ENCODE measurements at regions not wholly inside any gene's neighbourhood (a gene's known extent, or its start where the extent isn't known, plus 50 kb on each side); places are given as distances from the start of the nearest gene placed in this dataset.
A peak's percentile ranks its signal among the peaks of the same experiment; 100 is the strongest.
"Not testable (repeated sequence)": the region's sequence is repeated elsewhere in the genome, so short reads cannot be mapped to it uniquely, and the experiment has no call there.

- Histone ChIP-seq H2AFZ (ENCODE audit: low read length) (no peak overlapping the region), H3F3A (ENCODE audit: insufficient read depth, low read length) (no peaks in the 10 kb centered on the region), H3K79me2 (ENCODE audit: insufficient read depth, low read length) (no peaks in the 10 kb centered on the region), H3K9ac (ENCODE audit: low read length) (no peak overlapping the region), H3K4me2 (ENCODE audit: low read length) (no peak overlapping the region), H3K27me3 (ENCODE audit: insufficient read depth, low read length) (no peaks in the 10 kb centered on the region), H3K4me3 (ENCODE audit: low read depth, low read length, poor library complexity, severe bottlenecking) (no peak overlapping the region), H3K27ac (ENCODE audit: low read depth, low read length, poor library complexity, severe bottlenecking) (no peak overlapping the region), H4K20me1 (ENCODE audit: insufficient read depth, low read length) (no peaks in the 10 kb centered on the region), H3K36me3 (ENCODE audit: insufficient read depth, low read length) (no peaks in the 10 kb centered on the region), H3K9me2 (ENCODE audit: low read depth, low read length) (no peaks in the 10 kb centered on the region), H3K9me3 (ENCODE audit: low read length) (no peaks in the 10 kb centered on the region), H3K4me1 (ENCODE audit: insufficient read depth, low read length, severe bottlenecking) (no peaks in the 10 kb centered on the region)
- no peak for TF ChIP-seq EZH2 (IDR thresholded peaks at IDR 0.05; ENCODE audit: borderline replicate concordance, low read length)
- no peak for TF ChIP-seq CTCF (IDR thresholded peaks at IDR 0.05; ENCODE audit: low read length)
Observed at GRCh38 chrX:140132937-140133336, 167.6 kb upstream of the CXorf66 start.

DNA sequence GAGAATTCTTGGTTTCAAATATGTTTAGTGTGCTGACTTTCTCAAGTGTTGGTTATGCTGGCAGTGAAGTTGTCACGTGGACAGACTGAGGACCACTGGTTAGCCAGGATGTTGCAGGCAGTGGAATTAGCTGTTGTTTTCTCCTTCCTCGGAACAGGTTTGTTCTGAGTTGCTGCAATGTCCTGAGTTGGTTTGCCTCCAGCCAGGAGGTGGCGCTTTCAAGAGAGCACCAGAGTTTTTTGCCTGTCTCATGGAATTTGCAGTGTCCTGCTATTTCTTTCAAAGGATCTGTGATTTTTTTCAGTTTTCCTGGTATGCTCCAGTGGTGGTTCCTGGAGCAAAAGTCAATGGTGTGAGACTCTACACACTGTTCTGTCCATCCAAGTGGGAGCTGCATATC is 158.1 kb upstream of the CXorf66 start:
- Histone ChIP-seq H2AFZ (ENCODE audit: low read length) (no peak overlapping the region), H3K4me3 (ENCODE audit: low read depth, low read length, poor library complexity, severe bottlenecking) (no peak overlapping the region), H3K9me2 (ENCODE audit: low read depth, low read length) (no peaks in the 10 kb centered on the region), H3K27me3 (ENCODE audit: insufficient read depth, low read length) (no peaks in the 10 kb centered on the region), H3K9ac (ENCODE audit: low read length) (no peak overlapping the region), H3F3A (ENCODE audit: insufficient read depth, low read length) (no peaks in the 10 kb centered on the region), H4K20me1 (ENCODE audit: insufficient read depth, low read length) (no peaks in the 10 kb centered on the region), H3K4me1 (ENCODE audit: insufficient read depth, low read length, severe bottlenecking) (no peaks in the 10 kb centered on the region), H3K79me2 (ENCODE audit: insufficient read depth, low read length) (no peaks in the 10 kb centered on the region), H3K4me2 (ENCODE audit: low read length) (no peak overlapping the region), H3K9me3 (ENCODE audit: low read length) (no peaks in the 10 kb centered on the region), H3K27ac (ENCODE audit: low read depth, low read length, poor library complexity, severe bottlenecking) (no peak overlapping the region), H3K36me3 (ENCODE audit: insufficient read depth, low read length) (no peaks in the 10 kb centered on the region)
- peak; percentile 23; the same call in 1 of the 2 replicates for TF ChIP-seq CTCF (IDR thresholded peaks at IDR 0.05; ENCODE audit: low read length)
- no peak for TF ChIP-seq EZH2 (IDR thresholded peaks at IDR 0.05; ENCODE audit: borderline replicate concordance, low read length)

DNA sequence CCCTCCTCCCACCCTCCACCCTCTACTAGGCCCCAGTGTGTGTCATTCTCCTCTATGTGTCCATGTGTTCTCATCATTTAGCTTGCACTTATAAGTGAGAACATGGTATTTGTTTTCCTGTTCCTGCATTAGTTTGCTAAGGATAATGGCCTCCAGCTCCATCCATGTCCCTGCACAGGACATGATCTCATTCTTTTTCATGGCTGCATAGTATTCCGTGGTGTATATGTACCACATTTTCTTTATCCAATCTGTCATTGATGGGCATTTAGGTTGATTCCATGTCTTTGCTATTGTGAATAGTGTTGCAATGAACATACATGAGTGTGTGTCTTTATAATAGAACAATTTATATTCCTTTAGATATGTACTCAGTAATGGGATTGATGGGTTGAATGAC is 148.7 kb upstream of the CXorf66 start:
- H3K9me2 ChIP-seq (ENCODE audit: low read depth, low read length); H4K20me1 ChIP-seq (ENCODE audit: insufficient read depth, low read length); H3K36me3 ChIP-seq (ENCODE audit: insufficient read depth, low read length); H3K27ac ChIP-seq (ENCODE audit: low read depth, low read length, poor library complexity, severe bottlenecking); H3K4me1 ChIP-seq (ENCODE audit: insufficient read depth, low read length, severe bottlenecking); H2AFZ ChIP-seq (ENCODE audit: low read length); H3K4me3 ChIP-seq (ENCODE audit: low read depth, low read length, poor library complexity, severe bottlenecking); H3K79me2 ChIP-seq (ENCODE audit: insufficient read depth, low read length); H3K27me3 ChIP-seq (ENCODE audit: insufficient read depth, low read length); H3F3A ChIP-seq (ENCODE audit: insufficient read depth, low read length); H3K4me2 ChIP-seq (ENCODE audit: low read length); H3K9me3 ChIP-seq (ENCODE audit: low read length); H3K9ac ChIP-seq (ENCODE audit: low read length): not testable (repeated sequence)

DNA sequence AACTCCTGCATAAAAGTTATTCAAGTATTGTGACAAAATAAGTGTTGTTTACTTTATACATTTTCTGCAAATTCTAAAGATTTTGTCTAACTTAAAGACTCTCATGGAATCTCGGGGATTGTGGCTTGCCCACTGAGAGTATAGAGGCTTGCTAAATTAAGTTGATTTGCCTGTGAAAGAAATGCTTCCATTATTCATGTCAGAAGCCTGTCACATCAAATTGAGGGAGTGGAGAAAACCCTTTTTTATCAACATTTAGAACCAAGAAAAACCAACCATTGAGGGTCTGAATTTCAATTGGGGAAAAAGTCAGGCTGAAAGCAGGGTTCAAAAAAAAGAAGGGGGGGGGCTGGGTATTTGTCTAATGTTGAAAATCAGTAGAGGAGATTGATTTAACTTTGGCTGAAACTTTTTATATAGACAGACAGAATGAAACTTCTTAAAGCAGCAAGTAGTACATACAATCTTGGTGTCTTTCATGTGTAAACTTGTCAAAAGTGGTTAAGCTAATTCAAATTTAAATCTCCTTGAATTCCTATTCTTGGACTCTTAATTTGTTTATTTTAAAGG is 144.8 kb upstream of the CXorf66 start:
- H3K27me3 ChIP-seq (ENCODE audit: insufficient read depth, low read length) = no peaks in the 10 kb centered on the region
- no peaks in the 10 kb centered on the region for H3K9me2 ChIP-seq (ENCODE audit: low read depth, low read length)
- H3K27ac ChIP-seq (ENCODE audit: low read depth, low read length, poor library complexity, severe bottlenecking) = no peak overlapping the region
- H2AFZ ChIP-seq (ENCODE audit: low read length) = no peak overlapping the region
- no peak overlapping the region for H3K4me3 ChIP-seq (ENCODE audit: low read depth, low read length, poor library complexity, severe bottlenecking)
- H4K20me1 ChIP-seq (ENCODE audit: insufficient read depth, low read length) = no peaks in the 10 kb centered on the region
- H3K4me1 ChIP-seq (ENCODE audit: insufficient read depth, low read length, severe bottlenecking) = no peaks in the 10 kb centered on the region
- no peak overlapping the region for H3K4me2 ChIP-seq (ENCODE audit: low read length)
- no peaks in the 10 kb centered on the region for H3K36me3 ChIP-seq (ENCODE audit: insufficient read depth, low read length)
- TF ChIP-seq CTCF (IDR thresholded peaks at IDR 0.05; ENCODE audit: low read length) (no peak), EZH2 (IDR thresholded peaks at IDR 0.05; ENCODE audit: borderline replicate concordance, low read length) (no peak)
- H3K9ac ChIP-seq (ENCODE audit: low read length) = no peak overlapping the region
- no peaks in the 10 kb centered on the region for H3K79me2 ChIP-seq (ENCODE audit: insufficient read depth, low read length)
- no peaks in the 10 kb centered on the region for H3F3A ChIP-seq (ENCODE audit: insufficient read depth, low read length)
- no peaks in the 10 kb centered on the region for H3K9me3 ChIP-seq (ENCODE audit: low read length)
